ENCODE measurements at regions not wholly inside any gene's neighbourhood (a gene's known extent, or its start where the extent isn't known, plus 50 kb on each side); places are given as distances from the start of the nearest gene placed in this dataset.

DNA sequence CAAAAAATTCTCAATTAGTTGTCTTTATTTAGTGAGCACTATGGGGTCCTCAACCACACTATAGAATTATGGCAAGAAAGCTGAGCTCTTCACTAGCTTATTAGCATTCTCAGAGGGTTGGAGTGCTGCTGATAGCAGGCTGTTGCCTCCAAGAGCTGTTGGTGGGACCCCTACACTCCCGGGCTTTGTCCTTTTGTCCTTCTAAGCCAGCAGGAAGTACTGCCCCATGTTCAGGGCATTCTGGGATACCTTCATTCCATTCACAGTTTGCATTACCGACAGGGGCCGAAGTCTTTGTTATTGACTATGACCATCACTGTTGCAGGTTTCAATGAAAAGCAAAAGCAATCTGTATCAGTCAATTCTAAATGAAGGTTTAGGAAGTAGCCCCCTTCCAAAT, 89.5 kb upstream of the OTX2 start:
- H3K27ac ChIP-seq (ENCODE audit: extremely low read depth, low read depth, low read length): no peak overlapping the region
- no peaks in the 10 kb centered on the region for H3K36me3 ChIP-seq (ENCODE audit: control insufficient read depth, insufficient read depth, low read length)
- TF ChIP-seq LCOR (CRISPR knock-in tag; IDR thresholded peaks at IDR 0.05) (no peak), SREBF2 (CRISPR knock-in tag; IDR thresholded peaks at IDR 0.05) (no peak), CHCHD3 (CRISPR knock-in tag; IDR thresholded peaks at IDR 0.05) (no peak), ZNF316 (IDR thresholded peaks at IDR 0.05) (no peak), EZH2 (IDR thresholded peaks at IDR 0.05; ENCODE audit: borderline replicate concordance, low read depth, low read length) (no peak), SRSF1 (IDR thresholded peaks at IDR 0.05; ENCODE audit: low read depth, low read length) (no peak), YBX1 (IDR thresholded peaks at IDR 0.05) (no peak), THRAP3 (IDR thresholded peaks at IDR 0.05; ENCODE audit: borderline replicate concordance) (no peak), TEAD1 (CRISPR knock-in tag; IDR thresholded peaks at IDR 0.05) (no peak), SMARCE1 (IDR thresholded peaks at IDR 0.05) (no peak)
- 6% methylated on average over 3 of the region's 3 CpGs for WGBS (ENCODE audit: insufficient coverage, low coverage, missing lambda C conversion rate)
- no peak for ATAC-seq
- no peak overlapping the region for H3K4me2 ChIP-seq (ENCODE audit: insufficient read depth, low read length)
- no peak overlapping the region for H3K9ac ChIP-seq (ENCODE audit: insufficient read depth in 1 of 2, low read depth in 2 of 2, low read length in 2 of 2)
- no peaks in the 10 kb centered on the region for H3K9me1 ChIP-seq (ENCODE audit: control insufficient read depth, insufficient read depth, low read length)
- no peaks in the 10 kb centered on the region for H4K20me1 ChIP-seq (replicated peaks; ENCODE audit: control insufficient read depth, insufficient read depth, low read length)
- H3K4me1 ChIP-seq (replicated peaks in 1 of 2; ENCODE audit: control insufficient read depth in 2 of 2, insufficient read depth in 2 of 2, low read length in 2 of 2): no peaks in the 10 kb centered on the region
- no peaks in the 10 kb centered on the region for H3K9me3 ChIP-seq (replicated peaks; ENCODE audit: control insufficient read depth, insufficient read depth, low read depth, low read length)
- ChIA-PET POLR2A (no interaction called here), CTCF (ENCODE audit: low intra/inter-chr PET ratio) (no interaction called here)
- DNase-seq (ENCODE audit: extremely low read depth in 1 of 4, low spot score in 3 of 4): no peak
- FAIRE-seq: no peak
- no peak overlapping the region for H2AFZ ChIP-seq (ENCODE audit: low read depth, low read length)
- in situ Hi-C loops (cut with MboI): no loop called here
- intact Hi-C loops (cut with micrococcal nuclease): no loop called here
- no TSS peak for BruUV-seq (replicated peaks)
- peaks cover 0 to 2% of the 10 kb centered on the region in 2 experiments; a peak in 4 of 5 replicates for H3K27me3 ChIP-seq (ENCODE audit: control insufficient read depth in 2 of 2, insufficient read depth in 2 of 2, low read length in 2 of 2)
- no peaks in the 10 kb centered on the region for H3K79me2 ChIP-seq (ENCODE audit: control insufficient read depth, insufficient read depth, low read length)
- no peak overlapping the region for H3K4me3 ChIP-seq

All from K562 (cell line).